Lower lobe of right lung (tissue), 2 donors: ENCODE measurements at regions not wholly inside any gene's neighbourhood (a gene's known extent, or its start where the extent isn't known, plus 50 kb on each side); places are given as distances from the start of the nearest gene placed in this dataset.

Source experiments
- ATAC-seq, 2 donors: fragments of 200-7000 bp; cut with Tn5 transposase; one replicate each; pipeline ENCODE4 v1.9.1; 2020 to 2022; ENCODE audit warnings: mild to moderate bottlenecking in 2 of 2, moderate library complexity in 2 of 2
- DNase-seq: peaks from one replicate; pipeline ENCODE4 v3.0.0-alpha.2; 2020
- H3K27ac ChIP-seq: fragments of 200-600 bp; one replicate; pipeline ENCODE4 v1.8.0; 2022
- H3K27me3 ChIP-seq: fragments of 200-600 bp; one replicate; pipeline ENCODE4 v1.8.0; 2022; ENCODE audit warnings: low read depth
- H3K36me3 ChIP-seq: fragments of 200-600 bp; one replicate; pipeline ENCODE4 v1.8.0; 2022; ENCODE audit warnings: mild to moderate bottlenecking
- H3K4me1 ChIP-seq: fragments of 200-600 bp; one replicate; pipeline ENCODE4 v1.8.0; 2022
- H3K4me3 ChIP-seq: fragments of 200-600 bp; one replicate; pipeline ENCODE4 v1.8.0; 2022; ENCODE audit warnings: mild to moderate bottlenecking
- H3K9me3 ChIP-seq: fragments of 200-600 bp; one replicate; pipeline ENCODE4 v1.8.0; 2022
- CTCF ChIP-seq: fragments of 200-600 bp; IDR thresholded peaks from one replicate; pipeline ENCODE4 v1.8.0; 2022; ENCODE audit warnings: antibody characterized with exemption, mild to moderate bottlenecking
- intact Hi-C: fragments of 100-400 bp; cut with DNase I; formaldehyde crosslinking; loops from one replicate; pipeline ENCODE4 v1.11.0; 2022
- donor health status: DM: no; HTN: yes; CAD: no; lungs with severe emphysema.

GRCh38 chr3:182255158-182255557, 538.1 kb upstream of the ATP11B start:
- no peak for TF ChIP-seq CTCF
- DNase-seq (no peak), ATAC-seq (no peak)
- H3K27me3 ChIP-seq: peaks cover 7% of the 10 kb centered on the region
- H3K9me3 ChIP-seq: no peaks in the 10 kb centered on the region
- H3K4me1 ChIP-seq: no peaks in the 10 kb centered on the region
- H3K27ac ChIP-seq: no peak overlapping the region
- H3K36me3 ChIP-seq: no peaks in the 10 kb centered on the region
- H3K4me3 ChIP-seq: no peak overlapping the region
- intact Hi-C loops: loop anchor here (5.0 kb wide), 1 partner anchor 543 kb away; the partner anchor contains the start of gene SOX2

GRCh38 chr3:182257361-182257760, 535.9 kb upstream of the ATP11B start:
- H3K9me3 ChIP-seq: no peaks in the 10 kb centered on the region
- no peak for TF ChIP-seq CTCF
- intact Hi-C loops: loop anchor here (5.0 kb wide), 1 partner anchor 545 kb away; the partner anchor contains the start of gene SOX2
- no peak for DNase-seq
- H3K27ac ChIP-seq: no peak overlapping the region
- no peaks in the 10 kb centered on the region for H3K4me1 ChIP-seq
- ATAC-seq: no peak
- H3K4me3 ChIP-seq: no peak overlapping the region
- H3K27me3 ChIP-seq: peaks cover 7% of the 10 kb centered on the region
- no peaks in the 10 kb centered on the region for H3K36me3 ChIP-seq

GRCh38 chr3:182258538-182259177, 534.6 kb upstream of the ATP11B start:
- Histone ChIP-seq H3K36me3 (no peaks in the 10 kb centered on the region), H3K27me3 (peaks cover 7% of the 10 kb centered on the region), H3K9me3 (no peaks in the 10 kb centered on the region), H3K4me3 (no peak overlapping the region), H3K4me1 (no peaks in the 10 kb centered on the region), H3K27ac (no peak overlapping the region)
- TF ChIP-seq CTCF: peak; percentile 45
- DNase-seq (no peak), ATAC-seq (peak in 1 of 2 donors; percentile 64)
- intact Hi-C loops: loop anchor here (5.0 kb wide), 1 partner anchor 546 kb away; the partner anchor contains the start of gene SOX2

- TF ChIP-seq CTCF: no peak
- no peak for ATAC-seq
- no peak overlapping the region for H3K27ac ChIP-seq
- no peaks in the 10 kb centered on the region for H3K36me3 ChIP-seq
- intact Hi-C loops: loop anchor here (5.0 kb wide), 1 partner anchor 547 kb away; the partner anchor contains the start of gene SOX2
- no peaks in the 10 kb centered on the region for H3K4me1 ChIP-seq
- no peak overlapping the region for H3K4me3 ChIP-seq
- peaks cover 7% of the 10 kb centered on the region for H3K27me3 ChIP-seq
- no peak for DNase-seq
- H3K9me3 ChIP-seq: no peaks in the 10 kb centered on the region
Observed at GRCh38 chr3:182259579-182259978, 533.7 kb upstream of the ATP11B start.

- no peak overlapping the region for H3K27ac ChIP-seq
- H3K4me1 ChIP-seq: no peaks in the 10 kb centered on the region
- no peaks in the 10 kb centered on the region for H3K9me3 ChIP-seq
- no peak for TF ChIP-seq CTCF
- DNase-seq: no peak
- no peak overlapping the region for H3K4me3 ChIP-seq
- H3K27me3 ChIP-seq: peaks cover 7% of the 10 kb centered on the region
- H3K36me3 ChIP-seq: no peaks in the 10 kb centered on the region
- no peak for ATAC-seq
- intact Hi-C loops: no loop called here
Observed at GRCh38 chr3:182261041-182261440, 532.3 kb upstream of the ATP11B start.
